HG02885 (cell line): ENCODE measurements at regions not wholly inside any gene's neighbourhood (a gene's known extent, or its start where the extent isn't known, plus 50 kb on each side); places are given as distances from the start of the nearest gene placed in this dataset.

ENCODE experiments used
- ATAC-seq: cut with Tn5 transposase; IDR thresholded peaks from one replicate; pipeline ENCODE4 v1.9.1; 2021; ENCODE audit warnings: mild to moderate bottlenecking; ENCODE audit not compliant: unreplicated experiment, poor library complexity

- no peak for ATAC-seq
Measured at GRCh38 chr13:111472559-111473460, 152.4 kb downstream of the TEX29 start.

DNA sequence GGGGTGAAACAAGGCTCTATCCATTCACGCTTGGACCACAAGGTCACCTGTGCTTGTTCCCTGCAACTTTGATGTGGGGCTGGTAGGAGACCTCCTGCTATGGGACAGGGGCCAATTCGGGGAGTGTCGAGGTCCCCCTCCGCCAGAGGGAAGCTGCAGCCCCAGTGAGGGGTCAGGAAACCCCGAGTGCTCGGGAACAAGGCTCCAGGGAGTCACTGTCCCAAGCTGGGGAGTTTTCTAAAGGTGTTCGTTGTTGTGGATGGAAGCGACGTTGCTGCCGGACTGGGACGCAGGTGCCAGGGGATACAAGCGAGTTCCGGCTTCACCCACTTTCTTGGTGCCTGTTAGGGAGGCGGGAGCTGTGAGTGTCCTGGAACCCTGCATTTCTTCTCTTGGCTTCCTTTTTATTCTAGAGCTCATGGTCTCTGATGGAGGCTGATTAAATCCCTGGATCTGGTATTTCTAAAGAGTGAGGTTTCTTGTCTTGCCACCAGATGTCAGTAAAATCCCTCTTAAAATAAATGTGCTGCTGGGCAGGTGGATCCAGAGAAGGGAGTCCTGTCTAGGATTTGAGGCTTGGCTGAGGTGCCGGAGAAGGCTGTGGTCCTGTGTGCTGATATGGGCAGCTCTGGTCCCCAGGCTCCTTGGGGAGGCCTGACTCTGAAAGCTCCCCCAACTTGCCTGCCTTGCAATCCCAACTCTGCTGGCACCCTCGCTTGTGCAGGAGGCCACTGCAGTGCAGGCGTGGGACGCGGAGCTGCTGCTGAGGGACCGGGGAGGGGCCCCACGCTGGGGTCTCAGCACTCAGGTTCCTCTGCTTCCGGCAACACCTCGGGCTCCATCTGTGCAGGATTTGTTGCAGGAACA is 153.9 kb downstream of the TEX29 start:
- ATAC-seq, result no peak

DNA sequence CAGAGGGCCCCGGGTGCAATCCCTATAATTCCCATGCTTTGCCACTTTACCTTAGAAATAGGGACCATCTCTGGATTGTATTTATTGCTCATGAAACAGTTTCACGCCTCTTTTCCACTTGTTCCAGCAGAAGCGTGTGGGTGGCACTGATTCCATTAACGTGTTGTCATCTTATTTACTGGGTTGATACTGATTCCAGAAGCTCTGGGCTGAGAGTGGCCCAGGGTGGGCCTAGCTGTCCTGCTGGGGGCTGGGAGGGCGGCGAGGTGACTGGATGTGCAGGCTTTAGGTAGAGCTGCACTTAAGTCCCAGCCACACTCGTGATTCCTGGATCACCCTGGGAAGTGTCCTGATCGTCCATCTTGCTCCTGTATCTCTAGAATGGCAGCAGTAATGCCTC is 155.0 kb downstream of the TEX29 start:
- ATAC-seq, result no peak

DNA sequence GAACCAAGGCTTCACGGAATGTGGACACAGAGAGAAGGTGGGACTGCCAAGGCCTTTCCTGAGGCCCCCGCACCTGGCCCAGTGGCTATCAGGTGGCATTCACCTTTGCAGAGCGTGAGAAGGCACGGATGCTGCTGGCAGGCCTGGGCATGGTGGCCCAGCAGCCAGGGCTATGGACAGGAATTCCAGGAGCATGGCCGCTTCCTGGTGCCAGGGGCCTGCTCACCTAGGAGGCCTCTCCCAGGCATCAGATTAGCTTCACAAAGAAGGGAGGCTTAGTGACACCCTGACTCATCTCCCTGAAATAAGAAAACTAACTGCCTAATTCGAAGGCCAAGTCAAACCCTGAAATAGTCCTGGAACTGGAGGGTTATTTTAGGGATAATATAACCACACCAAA is 155.8 kb downstream of the TEX29 start:
- ATAC-seq, result no peak

DNA sequence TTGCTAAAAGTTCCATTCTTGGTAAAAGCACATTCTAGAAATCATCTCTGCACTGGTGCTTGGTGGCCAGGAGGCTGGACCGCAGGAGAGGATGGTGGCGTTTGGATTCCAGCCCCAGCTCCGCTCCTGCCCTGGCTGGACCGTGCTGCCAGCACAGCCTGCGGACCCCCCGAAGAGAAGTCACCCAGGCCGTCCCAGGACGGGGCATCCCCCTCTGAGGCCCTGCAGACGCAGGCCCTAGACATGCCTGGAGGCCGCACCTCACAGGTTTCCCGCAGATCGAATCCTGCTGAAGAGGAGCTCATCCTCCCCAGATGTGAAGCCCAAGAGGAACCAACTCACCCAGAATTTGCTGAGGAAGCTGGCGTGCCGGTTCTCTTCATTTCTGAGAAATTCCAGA is 159.0 kb downstream of the TEX29 start:
- no peak for ATAC-seq

DNA sequence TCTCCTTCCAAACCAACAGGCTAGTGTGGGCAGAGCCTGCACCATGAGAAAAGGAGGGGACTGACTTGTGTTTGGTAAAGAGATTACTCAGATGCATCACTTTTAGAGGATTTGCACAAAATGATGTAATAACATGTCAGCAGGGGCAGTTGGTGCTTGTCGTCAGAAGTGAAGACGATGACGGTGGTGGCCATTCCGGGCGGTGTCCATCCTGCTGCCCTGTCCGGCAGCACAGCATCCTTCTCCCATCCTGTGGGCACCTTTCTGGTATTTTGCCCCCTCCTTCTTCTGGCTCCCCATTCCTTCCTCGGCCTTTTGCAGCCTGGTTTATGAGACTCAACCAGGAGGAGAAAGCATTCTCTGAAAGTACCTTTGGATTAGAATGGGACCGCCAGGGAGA is 160.1 kb downstream of the TEX29 start:
- no peak for ATAC-seq

DNA sequence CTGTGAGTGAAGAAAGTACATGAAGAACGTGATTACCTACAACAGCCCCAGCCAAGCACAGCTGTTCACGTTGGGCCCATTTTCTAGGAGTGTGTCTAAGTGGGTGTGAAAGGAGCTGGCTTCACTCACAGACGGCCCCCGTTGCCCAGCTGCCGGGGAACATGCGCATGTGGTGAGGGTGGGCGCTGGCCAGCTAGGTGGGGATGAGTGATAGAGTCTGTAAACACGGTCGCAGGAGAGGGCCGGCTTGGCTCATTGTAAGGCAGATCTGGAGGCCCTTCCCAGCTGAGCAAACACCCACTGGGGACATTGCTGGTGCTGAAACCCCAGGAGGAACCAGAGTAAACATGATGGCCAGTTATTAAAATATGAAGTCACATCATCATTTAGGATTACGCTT is 160.5 kb downstream of the TEX29 start:
- no peak for ATAC-seq

DNA sequence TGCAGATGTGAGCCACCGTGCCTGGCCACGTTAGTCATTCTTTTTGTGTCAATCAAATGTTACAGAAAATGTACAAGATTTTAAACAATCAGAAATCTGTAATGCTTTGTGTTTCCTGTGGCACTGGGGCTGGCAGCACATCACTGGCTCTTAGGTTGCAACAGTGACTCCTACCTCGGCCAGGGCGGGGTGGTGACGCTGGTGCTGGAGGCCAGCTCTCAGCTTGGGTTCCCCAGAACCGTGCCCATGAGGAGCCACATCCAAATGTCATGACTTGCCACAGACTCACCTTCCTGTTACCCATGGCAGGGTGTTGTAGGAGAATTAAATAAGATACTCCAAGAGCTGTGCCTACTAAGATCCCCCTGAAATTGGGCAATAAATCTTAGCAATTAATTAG is 161.7 kb downstream of the TEX29 start:
- no peak for ATAC-seq

DNA sequence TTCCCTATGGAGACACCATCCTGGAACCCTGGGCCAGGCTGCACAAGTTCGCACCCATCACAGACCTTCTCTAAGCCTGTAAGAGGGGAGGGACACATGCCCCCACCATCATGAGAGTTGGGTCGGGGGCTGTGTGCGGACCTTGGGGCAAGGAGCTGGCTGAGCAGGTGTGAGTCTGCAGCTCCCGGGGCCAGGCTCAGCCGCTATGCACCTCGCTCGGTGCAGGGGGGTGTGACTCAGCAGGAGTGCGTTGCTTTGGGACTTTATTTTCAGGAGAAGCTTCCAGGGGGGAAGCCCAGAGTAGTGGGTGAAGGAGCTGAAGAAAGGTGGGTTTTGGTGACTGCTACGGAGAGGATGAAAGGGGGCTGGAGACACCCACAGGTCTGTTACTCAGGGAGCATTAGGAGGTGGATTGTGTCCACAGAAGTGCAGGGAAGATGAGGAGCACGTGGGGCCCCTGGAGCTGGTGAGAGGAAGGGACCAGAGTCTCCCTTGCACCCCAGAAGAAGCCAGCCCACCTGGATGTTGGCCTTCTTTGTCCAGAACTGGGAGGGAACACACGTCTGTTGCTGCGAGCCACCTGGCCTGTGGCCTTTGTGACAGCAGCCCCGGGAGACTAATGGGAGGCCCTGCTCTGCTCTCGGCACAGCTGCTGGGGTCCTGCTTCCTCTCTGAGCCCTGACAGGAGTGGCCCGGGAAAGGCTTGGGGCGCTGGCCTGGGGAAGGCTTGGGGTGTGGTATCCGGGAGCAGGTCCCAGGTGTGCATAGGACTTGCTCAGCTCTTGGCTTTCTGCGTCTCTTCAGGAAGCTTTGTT is 162.6 kb downstream of the TEX29 start:
- ATAC-seq, result no peak

- ATAC-seq, result no peak
Measured at GRCh38 chr13:111483621-111483987, 163.2 kb downstream of the TEX29 start.

GRCh38 chr13:111484141-111484925 is 163.9 kb downstream of the TEX29 start:
- no peak for ATAC-seq

GRCh38 chr13:111484959-111485358 is 164.5 kb downstream of the TEX29 start:
- ATAC-seq, result no peak

DNA sequence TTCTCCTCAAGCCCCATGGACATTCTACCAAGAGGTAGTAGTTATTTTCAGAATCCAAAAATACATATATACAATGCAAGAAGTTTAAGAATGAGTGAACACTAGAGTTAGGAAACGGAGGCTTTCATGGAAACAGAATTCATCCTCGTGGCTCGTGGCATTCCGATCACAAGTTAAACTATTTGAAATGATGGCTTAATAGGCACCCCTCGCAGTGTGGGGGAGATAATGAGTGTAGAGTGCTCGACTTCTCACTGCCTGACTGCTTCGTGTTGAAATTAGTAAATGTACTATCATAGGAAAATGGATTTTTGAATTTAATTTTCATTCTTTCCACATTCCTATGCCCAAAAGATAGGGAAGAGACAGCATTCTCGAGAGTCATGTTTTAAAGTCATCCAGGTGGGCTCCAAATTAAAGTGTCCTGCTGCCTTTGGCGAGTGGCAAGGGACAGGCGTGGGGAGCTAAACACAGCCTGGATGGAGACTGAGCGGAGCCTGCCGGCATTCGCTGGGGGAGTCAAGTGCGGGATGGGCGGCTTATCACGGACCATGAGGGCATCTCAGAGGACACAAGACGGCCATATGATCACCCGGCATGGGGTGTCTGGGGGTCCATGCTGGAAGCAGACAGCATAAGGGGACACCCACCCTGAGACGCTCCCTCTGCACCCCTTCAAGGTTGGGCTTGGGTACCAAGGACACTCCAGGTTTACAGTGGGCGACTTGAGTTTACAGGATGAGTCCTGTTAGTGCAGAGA is 165.2 kb downstream of the TEX29 start:
- ATAC-seq, result no peak

DNA sequence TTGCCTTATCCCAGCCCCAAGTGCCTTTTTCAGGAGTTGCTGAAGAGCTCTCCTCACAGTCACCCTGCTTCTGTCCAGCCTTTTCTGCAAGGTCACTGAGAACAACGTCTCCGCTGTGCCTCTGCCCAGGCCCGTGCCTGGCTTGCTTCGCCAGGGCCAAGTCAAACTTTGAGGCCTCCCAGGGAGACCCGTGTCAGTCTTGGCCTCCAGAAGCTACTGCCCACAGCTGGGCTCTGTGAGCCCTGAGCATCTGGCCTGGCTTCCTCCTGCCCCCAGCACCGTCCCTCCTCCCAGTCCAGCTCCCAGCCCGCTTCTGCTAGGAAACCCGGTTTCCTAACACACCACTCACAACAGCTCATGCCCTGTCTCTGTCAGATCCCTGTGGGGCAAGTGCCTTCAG is 165.9 kb downstream of the TEX29 start:
- ATAC-seq, result no peak

DNA sequence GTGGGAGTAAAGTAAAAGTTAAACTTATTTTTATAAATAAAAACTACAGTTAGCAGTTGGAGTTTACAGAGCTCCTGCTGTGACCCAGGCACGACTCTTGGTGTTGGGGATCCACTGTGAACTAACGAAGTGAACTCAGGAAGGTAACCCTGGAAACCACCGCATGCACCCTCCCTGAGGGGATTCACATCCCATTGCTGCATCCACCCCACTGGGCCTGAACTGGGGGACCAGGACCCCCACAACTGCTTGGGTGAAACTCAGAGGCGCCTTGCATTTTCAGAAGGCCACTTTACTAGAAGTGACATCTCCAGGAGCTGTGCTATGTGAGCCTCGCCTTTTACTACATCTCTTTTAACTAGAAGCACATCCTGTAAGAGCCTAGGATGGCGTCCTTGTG is 166.4 kb downstream of the TEX29 start:
- ATAC-seq, result no peak

DNA sequence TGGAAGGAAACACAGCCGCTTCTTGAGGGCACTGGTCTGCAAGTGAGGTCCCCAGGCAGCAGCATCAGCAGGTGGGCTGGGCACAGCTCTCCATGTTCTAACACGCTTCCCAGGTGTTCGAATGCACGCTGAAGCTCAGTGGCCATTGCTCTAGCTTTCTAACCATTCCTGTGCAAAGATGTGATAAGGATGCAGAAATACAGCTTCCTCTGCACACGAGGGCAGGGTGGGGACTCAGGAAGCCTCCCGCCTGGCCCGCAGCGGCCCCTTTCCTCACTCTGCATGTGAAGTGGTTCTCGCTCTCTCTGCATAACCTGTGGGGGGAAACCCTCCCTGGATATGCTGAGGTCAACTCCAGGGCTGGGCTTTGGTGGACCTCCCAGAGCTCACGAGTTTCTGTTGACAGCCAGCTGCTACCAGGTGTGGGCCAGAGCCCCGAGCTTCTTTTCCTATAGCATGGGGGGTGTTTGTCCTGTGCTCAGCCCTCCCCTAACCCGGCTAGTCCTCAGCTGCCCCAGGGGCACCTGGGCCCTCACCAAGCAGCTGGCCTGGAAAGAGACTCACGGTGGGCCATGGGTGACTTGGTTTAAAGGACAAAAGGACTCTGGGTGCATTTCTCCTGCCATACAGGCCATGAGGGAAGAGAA is 168.2 kb downstream of the TEX29 start:
- no peak for ATAC-seq

GRCh38 chr13:111489301-111489700 is 168.9 kb downstream of the TEX29 start:
- no peak for ATAC-seq

GRCh38 chr13:111490611-111491010 is 170.2 kb downstream of the TEX29 start:
- no peak for ATAC-seq

DNA sequence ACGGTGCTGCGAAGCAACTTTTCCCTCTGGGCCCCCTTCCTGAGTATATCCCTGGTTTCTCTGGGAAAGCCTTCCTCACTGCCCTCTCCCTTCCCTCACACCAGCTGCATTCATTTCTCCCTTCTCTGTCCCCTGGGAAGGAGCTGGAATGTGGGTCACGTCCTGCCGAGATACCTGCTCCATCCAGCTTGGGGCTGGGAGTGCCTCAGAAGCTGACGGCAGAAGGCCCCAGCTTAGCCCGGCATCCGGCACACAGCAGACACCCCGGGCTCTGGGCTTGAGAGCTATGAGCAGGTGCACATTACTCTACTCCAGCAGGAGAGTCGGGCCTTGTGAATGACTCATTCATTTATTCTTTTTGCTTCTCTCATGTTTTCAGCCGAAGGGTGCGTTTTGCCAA is 170.6 kb downstream of the TEX29 start:
- no peak for ATAC-seq
